ENCODE measurements at regions not wholly inside any gene's neighbourhood (a gene's known extent, or its start where the extent isn't known, plus 50 kb on each side); places are given as distances from the start of the nearest gene placed in this dataset.

DNA sequence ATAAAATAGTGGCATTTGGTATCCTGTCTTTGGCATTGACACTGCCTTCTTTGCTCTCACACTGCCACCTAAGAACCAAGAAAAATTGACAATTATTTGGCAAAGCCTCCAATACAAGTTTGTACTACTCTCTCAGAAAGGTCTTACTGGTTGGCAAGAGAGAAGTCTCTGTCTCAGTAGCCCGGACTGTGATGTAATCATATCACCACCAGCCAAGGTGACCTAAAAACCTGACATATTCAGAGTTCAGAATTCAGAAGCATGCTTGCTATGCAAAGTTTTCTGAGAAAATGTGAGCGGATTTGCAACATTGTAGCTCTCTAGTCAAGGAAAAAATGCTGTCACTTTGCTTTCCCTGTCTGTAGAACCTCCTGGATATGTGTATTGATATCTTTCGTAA lies 196.0 kb downstream of the CDH7 start:
- TF ChIP-seq CTCF (conservative IDR thresholded peaks at IDR 0.05 in 1 of 2, IDR thresholded peaks at IDR 0.05 in 1 of 2; ENCODE audit: extremely low read depth in 1 of 2, insufficient read depth in 1 of 2, low read depth in 1 of 2, low read length in 2 of 2) (no peak), EZH2 (IDR thresholded peaks at IDR 0.05; ENCODE audit: borderline replicate concordance, low read length) (no peak)

All from mammary epithelial cell (primary cell).